CMK (cell line): ENCODE measurements at regions not wholly inside any gene's neighbourhood (a gene's known extent, or its start where the extent isn't known, plus 50 kb on each side); places are given as distances from the start of the nearest gene placed in this dataset.
"Not testable (repeated sequence)": the region's sequence is repeated elsewhere in the genome, so short reads cannot be mapped to it uniquely, and the experiment has no call there.

ENCODE experiments used
- DNase-seq: peaks from one replicate; pipeline ENCODE4 v3.0.0-alpha.2; 2010; ENCODE audit warnings: low read depth

GRCh38 chr1:81529014-81529413 lies 271.7 kb upstream of the ADGRL2 start:
- DNase-seq: no peak

- no peak for DNase-seq
Measured at GRCh38 chr1:81525085-81525484, 275.6 kb upstream of the ADGRL2 start.

DNA sequence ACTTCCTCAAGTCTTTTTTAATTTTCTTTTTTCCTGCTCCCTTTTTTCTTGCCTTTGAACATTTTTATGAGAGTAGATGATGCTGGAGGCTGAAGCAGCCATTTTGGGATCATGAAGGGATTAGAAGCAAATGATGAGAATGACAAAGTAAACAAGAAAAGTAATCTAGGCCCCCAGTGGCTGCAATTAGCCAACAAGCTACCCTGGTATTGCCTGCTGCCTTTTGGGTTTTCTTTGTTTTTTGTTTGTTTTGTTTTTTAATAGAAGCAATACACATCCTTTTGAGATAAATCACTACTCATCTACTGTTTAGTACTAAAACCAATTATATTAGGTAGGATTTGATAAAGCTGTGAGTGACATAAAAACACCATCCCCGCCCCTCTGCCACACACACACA lies 280.7 kb upstream of the ADGRL2 start:
- no peak for DNase-seq

GRCh38 chr1:81517987-81518386 lies 282.7 kb upstream of the ADGRL2 start:
- no peak for DNase-seq

GRCh38 chr1:81513796-81514354 lies 286.9 kb upstream of the ADGRL2 start:
- DNase-seq: no peak

- DNase-seq: no peak
Measured at GRCh38 chr1:81512252-81513003, 288.3 kb upstream of the ADGRL2 start.

- DNase-seq: no peak
Measured at GRCh38 chr1:81511281-81511680, 289.5 kb upstream of the ADGRL2 start.

DNA sequence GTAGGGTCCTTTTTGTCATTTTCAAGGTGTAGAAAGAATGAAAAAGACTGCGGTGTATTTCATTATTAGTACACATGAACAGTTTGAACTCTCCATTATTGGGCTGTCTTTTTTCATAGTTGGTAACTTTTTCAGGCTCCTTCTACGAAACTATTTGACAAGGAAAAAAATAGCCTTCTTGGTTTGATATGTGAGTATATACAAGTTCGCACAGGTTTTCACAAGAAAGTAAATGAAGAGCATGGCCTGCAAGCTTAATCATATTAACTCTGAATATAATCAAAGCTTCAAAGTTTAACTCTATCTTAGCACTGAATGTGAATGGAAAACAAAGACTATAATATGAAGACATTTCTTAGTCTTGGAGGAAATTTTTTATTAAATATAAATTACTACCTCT lies 290.0 kb upstream of the ADGRL2 start:
- DNase-seq: no peak

- DNase-seq: no peak
Measured at GRCh38 chr1:81509594-81509993, 291.1 kb upstream of the ADGRL2 start.

DNA sequence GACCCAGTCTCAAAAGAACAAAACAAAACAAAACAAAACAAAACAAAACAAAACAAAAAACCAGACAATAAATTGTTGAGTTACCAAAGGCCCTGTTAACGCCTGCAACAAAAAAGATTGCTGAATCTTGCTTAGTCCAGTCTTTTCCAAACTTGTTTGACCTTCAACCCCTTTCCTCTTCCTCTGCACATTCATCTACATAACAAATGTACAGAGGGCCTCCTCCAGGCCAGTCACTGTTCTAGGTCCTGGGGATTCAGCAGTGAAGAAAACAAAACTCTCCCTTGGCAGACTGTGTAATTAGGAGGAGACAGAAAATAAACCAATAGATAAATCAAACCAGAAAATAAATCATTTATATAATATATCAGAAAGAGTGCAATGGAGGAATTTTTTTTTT lies 294.0 kb upstream of the ADGRL2 start:
- no peak for DNase-seq

DNA sequence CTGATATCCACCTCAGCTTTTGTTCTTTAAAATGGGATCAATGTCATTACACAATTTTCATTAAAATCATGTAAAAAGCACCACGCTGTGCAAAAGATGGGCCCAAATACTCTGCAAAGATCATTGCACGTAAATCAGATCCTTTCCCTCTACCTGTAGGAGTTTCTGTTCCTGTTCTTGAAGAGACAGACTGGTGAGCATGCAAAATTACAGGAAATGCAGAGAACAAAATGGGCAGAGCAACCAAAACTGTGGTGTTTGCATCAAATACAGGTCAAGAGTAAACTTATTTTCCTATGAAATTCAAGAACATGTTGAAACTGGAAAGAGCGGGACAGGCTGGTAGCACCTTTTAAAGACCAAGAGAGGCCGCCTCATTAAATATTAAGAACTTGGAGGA lies 294.9 kb upstream of the ADGRL2 start:
- DNase-seq: no peak

DNA sequence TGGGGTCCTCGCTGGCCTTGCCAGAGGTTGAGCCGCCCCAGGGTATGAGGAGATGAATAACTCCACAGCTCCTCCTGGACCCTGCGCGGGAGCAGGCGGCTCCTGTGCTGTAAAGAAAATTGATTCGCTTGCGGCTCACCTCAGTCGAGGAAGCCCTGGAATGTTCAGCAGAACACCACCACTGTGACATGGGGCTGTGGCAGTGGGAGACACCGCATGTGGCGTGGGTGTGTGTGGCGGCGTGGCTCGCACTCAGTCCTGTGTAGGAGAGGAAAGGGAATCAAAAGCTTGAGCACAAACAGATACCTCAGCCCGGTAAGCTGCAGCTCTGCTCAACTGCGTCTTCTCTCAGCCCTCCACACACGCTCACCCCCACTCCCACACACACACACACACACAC lies 295.9 kb upstream of the ADGRL2 start:
- DNase-seq: not testable (repeated sequence)

GRCh38 chr1:81502705-81503104 lies 298.0 kb upstream of the ADGRL2 start:
- not testable (repeated sequence) for DNase-seq

DNA sequence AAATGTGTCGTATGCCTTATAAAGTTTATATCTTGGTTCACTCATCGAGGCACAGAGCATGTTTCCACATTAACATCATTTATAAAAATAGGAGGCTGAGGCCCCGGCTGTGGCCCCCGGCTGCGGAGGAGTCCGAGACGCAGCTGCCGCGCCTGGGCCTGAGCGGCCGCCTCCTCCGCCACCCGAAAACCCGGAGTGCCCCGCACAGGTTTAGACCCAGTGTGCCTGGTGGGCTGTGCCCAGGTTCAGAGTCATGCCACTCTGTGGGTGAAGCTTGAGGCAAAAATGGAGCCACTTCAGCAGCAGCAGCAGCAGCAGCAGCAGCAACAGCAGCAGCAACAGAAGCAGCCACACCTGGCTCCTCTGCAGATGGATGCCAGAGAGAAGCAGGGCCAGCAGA lies 299.2 kb upstream of the ADGRL2 start:
- DNase-seq: not testable (repeated sequence)

GRCh38 chr1:81499487-81499886 lies 301.2 kb upstream of the ADGRL2 start:
- no peak for DNase-seq

- DNase-seq: no peak
Measured at GRCh38 chr1:81498471-81499462, 302.0 kb upstream of the ADGRL2 start.

DNA sequence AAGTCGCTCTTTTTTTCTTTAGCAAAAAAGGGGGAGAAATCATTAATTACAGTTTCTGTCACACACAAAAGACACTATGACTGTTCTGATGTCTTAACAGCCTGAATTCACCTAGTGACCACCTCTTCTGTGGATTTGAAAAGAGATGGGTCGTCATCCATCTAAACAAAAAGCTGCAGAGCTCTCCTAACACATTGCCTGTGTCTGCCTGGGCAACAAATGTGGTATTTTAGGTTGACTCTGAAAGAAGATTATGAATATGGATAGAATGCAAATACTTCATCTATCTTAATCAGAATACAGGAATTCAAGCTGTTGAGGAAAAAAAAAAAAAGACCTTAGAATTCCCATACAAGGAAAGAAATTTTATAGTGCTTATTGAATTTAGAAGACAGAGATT lies 304.4 kb upstream of the ADGRL2 start:
- DNase-seq: no peak

DNA sequence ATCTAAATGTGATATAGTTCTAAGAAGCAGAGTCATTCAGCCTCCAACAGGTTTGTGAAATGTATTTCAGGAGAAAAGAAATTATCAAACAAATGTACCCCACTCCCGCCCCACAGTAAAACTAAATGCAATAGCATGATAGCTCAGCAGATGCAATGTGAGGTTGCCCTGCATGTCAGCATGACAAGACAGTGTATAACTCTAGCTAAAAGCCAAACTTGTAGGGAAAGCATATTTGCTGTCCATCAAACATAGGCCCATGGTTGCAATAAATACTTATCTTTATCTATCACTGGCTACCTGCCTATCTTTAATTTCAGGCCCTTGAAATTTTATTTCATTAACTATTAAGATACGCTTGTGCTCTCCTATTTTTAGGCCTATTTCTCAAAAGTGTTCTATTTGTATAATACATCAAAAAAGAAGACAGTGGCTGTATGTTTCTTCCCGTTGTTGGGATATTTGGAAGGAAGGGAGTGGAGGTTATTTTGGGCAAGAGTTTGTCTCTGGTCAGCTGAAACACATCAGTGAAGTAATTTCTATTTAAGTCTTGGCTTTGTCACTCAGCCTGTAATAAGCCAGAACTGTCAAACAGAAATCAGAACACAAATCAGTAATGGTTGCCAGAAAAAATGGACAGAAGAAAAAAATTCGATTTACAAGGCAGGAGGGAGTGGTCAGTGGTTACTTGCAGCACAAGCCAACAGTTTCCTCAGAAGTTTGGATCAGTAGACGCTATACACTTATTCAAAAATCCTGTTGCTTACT lies 307.4 kb upstream of the ADGRL2 start:
- no peak for DNase-seq

- no peak for DNase-seq
Measured at GRCh38 chr1:81492628-81493027, 308.1 kb upstream of the ADGRL2 start.

DNA sequence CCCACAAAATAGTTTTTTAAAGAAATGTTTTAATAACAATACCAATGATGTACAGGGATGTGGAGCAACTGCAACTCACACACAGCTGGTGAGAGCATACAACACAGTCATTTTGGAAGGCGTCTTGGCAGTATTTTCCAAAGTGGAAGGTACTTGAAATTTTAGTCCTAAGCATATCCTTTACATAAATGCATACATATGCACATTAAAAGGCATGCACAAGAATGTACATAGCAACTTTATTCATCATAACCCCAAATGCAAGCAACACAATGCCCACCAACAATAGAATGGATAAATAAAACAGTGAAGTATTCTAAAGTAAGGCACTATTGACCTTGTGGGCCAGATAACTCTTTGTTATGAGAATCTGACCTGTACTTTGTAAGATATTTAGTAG lies 310.1 kb upstream of the ADGRL2 start:
- DNase-seq: no peak

- no peak for DNase-seq
Measured at GRCh38 chr1:81489372-81489934, 311.3 kb upstream of the ADGRL2 start.

DNA sequence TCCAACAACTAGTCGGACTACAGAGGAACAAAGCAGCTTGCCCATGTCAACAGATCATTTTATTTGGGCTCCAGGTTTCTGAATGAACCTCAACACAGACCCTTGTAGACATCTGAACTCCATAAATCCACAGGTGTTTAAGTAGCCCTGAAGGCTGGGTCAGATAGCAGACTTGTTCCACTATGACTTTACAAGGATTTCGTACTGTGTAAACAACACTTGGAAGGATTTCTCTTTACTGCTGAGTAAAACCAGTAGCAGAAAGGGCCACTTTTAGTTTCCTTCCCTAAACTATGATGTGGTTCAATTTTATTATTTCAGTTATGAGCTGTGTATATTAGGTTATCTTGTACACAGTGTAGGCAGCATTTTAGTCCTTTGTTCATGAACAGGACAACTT lies 316.4 kb upstream of the ADGRL2 start:
- no peak for DNase-seq
